K562 (cell line): ENCODE measurements at regions not wholly inside any gene's neighbourhood (a gene's known extent, or its start where the extent isn't known, plus 50 kb on each side); places are given as distances from the start of the nearest gene placed in this dataset.

ENCODE experiments used
- BCLAF1 ChIP-seq, 2 experiments: fragments of 450-650 bp in 1 of 2; IDR thresholded peaks; 2 replicates each; pipeline ENCODE4 v1.6.1; 2011 to 2017; ENCODE audit warnings: low read depth in 2 of 2, antibody characterized with exemption in 1 of 2, borderline replicate concordance in 1 of 2, low read length in 1 of 2, mild to moderate bottlenecking in 1 of 2, mixed read lengths in 1 of 2; ENCODE audit not compliant: control insufficient read depth in 1 of 2
- BMI1 ChIP-seq: fragments of 150-350 bp; IDR thresholded peaks from 2 replicates; pipeline ENCODE4 v1.6.1; 2014; ENCODE audit warnings: low read length
- CEBPB ChIP-seq: fragments of 450-650 bp; IDR thresholded peaks from 2 replicates; pipeline ENCODE4 v1.6.1; 2016; ENCODE audit warnings: missing genetic modification characterization, missing compliant biosample characterization
- CHD4 ChIP-seq: fragments of 200-600 bp; sonication (generic); IDR thresholded peaks from 3 replicates; pipeline ENCODE4 v1.6.1; 2012; ENCODE audit warnings: low read depth, mild to moderate bottlenecking, mixed read lengths, low read length, inconsistent platforms; ENCODE audit not compliant: insufficient read depth, insufficient replicate concordance, poor library complexity, severe bottlenecking
- CTCF ChIP-seq, 3 experiments: IDR thresholded peaks in 2 of 3; conservative IDR thresholded peaks in 1 of 3; 2 replicates each; pipeline ENCODE4 v1.5.1; 2011 to 2012; ENCODE audit warnings: low read length in 3 of 3, mild to moderate bottlenecking in 3 of 3, control low read depth in 2 of 3, improper control_type of control experiment in 1 of 3, inconsistent platforms in 1 of 3, low read depth in 1 of 3, mixed read lengths in 1 of 3, moderate library complexity in 1 of 3; ENCODE audit not compliant: insufficient read depth in 2 of 3
- EP300 ChIP-seq: IDR thresholded peaks from 2 replicates; pipeline ENCODE4 v1.6.1; 2012; ENCODE audit warnings: low read length, improper control_type of control experiment
- NFE2 ChIP-seq: IDR thresholded peaks from 2 replicates; pipeline ENCODE4 v1.6.1; 2014; ENCODE audit warnings: antibody characterized with exemption, low read depth
- SIN3B ChIP-seq: fragments of 450-650 bp; IDR thresholded peaks from 2 replicates; pipeline ENCODE4 v1.6.1; 2017; ENCODE audit warnings: low read depth, mild to moderate bottlenecking, moderate library complexity

- no peak for TF ChIP-seq SIN3B
- TF ChIP-seq EP300 = no peak
- no peak for TF ChIP-seq BMI1
- TF ChIP-seq CTCF (IDR thresholded peaks at IDR 0.05 in 2 of 3, conservative IDR thresholded peaks at IDR 0.05 in 1 of 3; ENCODE audit: insufficient read depth in 2 of 3, low read depth in 1 of 3, low read length in 3 of 3) = no peak
- TF ChIP-seq CEBPB (tag) = no peak
- no peak for TF ChIP-seq BCLAF1 (IDR thresholded peaks at IDR 0.05; ENCODE audit: borderline replicate concordance in 1 of 2, control insufficient read depth in 1 of 2, low read depth in 2 of 2, low read length in 1 of 2)
- no peak for TF ChIP-seq CHD4
- no peak for TF ChIP-seq NFE2
Observed at GRCh38 chr10:53645951-53646350, 873.4 kb upstream of the MBL2 start.
